KG1 (cell line): ENCODE measurements at regions not wholly inside any gene's neighbourhood (a gene's known extent, or its start where the extent isn't known, plus 50 kb on each side); places are given as distances from the start of the nearest gene placed in this dataset.

Experiments
- DNase-seq: peaks from one replicate; lab custom pipeline; 2025; lab: John Stamatoyannopoulos, UW

DNA sequence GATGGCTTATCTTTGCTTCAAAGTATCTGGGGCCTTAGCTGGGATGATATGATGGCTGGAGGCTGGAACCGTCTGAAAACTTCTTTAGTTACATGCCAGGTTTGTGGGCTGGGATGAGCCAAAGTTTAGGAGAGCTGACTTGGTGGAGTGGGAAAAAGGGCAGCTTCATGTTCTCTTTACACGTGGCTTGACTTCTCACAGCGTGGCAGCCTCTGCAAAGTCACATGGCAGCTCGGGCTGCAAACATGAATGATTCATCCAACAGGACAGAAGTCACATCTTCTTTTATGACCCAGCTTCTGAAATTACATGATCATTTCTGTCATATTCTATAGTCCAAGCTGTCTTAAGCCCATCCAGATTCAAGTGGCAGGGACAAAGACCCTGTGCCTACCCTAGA lies 176.0 kb downstream of the OLFM4 start:
- DNase-seq = no peak

DNA sequence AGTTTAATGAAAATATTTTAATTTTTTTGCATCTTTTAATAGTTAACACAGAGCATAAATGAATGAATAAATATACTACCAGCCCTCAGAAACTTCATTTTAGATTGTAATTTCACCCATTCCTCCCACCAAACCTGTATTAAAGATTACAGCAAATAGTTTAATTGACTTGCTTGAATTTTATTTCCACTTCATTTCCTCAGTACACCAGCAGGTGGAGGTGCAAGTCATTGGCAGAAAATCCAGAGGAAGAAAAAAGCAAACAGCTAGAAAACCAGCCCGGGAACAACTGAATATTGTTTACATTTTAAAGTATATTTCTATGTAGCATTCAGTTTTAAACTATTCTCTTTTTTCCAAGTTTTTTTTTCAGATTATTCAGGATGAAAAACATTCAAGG lies 177.8 kb downstream of the OLFM4 start:
- no peak for DNase-seq

DNA sequence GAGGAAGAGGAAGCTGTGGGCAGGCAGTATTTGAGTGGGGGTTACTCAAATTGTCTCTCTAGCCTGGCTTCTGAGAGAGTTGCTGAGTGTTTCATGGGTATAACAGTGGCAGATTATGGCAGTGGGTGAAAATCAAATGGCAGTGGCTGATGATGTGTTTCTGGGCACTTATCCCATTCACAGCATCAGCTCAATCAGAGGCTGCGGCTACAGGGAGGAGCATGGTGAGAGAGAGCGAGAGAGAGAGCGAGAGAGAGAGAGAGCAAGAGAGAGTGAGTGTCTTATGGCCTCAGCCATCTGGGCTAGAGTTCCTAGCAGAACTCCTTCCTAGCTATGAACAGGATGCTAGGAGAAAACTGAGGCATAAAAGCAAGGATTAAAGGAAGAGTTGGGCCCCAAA lies 178.9 kb downstream of the OLFM4 start:
- DNase-seq = no peak

DNA sequence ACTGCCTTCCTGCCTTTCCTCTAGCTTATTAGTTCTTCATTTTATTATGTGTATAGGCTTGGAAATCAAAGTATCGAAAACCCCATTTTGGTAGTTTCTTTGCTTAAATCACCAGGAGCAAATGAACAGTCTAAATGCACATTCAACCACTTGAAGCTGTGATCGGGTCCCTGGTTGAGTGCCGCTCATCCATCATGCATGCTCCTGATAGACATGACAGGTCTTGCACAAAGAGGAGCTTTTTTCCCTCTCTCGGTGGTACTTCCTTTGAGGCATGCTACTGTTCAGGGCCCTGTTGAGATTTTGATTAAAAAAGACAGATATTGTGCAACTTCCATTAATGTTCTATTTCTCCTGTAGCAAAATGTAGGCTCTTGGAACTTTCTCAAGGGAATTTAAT lies 185.8 kb downstream of the OLFM4 start:
- no peak for DNase-seq

GRCh38 chr13:53215563-53215962 lies 186.9 kb downstream of the OLFM4 start:
- DNase-seq = no peak

DNA sequence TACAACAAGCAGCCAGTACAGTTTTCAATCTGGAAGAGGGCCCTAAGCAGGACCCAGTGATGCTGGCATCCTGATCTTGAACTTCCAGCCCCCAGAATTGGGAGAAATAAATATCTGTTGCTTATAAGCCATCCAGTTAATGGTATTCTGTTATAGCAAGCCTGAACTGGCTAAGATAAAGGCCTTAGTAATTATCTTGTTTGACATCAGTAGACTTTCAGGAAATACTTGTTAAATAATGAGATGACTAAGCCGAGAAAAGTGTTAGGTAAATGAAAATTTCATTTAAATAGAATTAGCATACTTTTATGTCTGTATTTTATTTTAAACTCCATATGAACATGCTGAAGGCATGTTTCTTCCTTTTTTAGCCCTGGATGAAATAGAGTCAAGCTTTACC lies 188.2 kb downstream of the OLFM4 start:
- DNase-seq = no peak

- no peak for DNase-seq
Observed at GRCh38 chr13:53217194-53217593, 188.6 kb downstream of the OLFM4 start.

DNA sequence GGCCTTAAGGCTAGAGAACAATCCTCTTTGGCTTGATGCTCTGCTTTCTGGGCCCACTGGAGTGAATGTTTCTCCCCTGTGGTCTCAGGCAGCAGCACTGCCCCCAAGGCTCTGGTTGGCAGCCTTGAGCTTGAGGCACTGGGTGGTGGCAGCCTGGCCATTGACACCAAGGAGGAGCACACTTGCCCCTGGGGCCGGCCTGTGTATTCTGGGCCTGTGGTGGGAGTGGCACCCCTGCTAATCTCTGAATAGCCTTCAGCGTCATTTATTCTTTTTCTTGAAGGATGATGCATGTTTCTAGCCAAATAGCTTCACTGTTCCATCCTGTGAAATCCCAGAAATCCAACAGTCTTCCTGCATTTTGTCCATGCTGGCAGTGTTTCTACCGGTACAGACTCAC lies 191.4 kb downstream of the OLFM4 start:
- DNase-seq = no peak

- DNase-seq = no peak
Observed at GRCh38 chr13:53237696-53238095, 209.1 kb downstream of the OLFM4 start.

- DNase-seq = no peak
Observed at GRCh38 chr13:53238261-53238660, 209.6 kb downstream of the OLFM4 start.

DNA sequence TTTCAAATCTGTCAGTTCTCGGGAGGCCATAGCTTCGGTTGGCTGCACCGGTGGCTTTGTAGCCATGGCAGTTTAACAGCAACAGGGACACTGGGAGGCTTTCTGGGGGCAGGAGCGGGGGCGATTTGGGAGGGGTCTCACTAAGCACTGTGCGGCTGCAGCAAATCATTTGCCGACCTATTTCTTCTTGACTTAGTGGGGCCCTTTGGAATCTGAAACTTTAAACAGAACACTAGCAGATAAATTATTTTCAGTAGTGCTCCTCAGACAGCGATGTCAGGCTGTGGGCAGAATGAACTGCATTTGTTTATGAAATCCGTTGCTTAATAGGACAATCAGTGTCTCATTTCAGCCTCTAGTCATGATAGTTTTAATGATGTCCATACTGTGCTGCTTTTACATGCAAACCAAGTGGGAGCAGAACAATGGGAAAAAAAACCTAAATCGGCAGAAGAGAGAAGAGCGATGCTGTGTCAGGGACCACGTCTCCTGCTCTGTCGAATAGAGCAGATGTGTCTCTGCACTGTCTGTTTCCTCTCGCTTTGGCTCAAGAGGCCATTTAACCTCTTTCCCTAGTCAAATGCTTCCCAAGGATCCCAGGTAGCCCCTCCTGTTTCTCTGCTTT lies 211.9 kb downstream of the OLFM4 start:
- DNase-seq = no peak

GRCh38 chr13:53241891-53242348 lies 213.3 kb downstream of the OLFM4 start:
- no peak for DNase-seq

DNA sequence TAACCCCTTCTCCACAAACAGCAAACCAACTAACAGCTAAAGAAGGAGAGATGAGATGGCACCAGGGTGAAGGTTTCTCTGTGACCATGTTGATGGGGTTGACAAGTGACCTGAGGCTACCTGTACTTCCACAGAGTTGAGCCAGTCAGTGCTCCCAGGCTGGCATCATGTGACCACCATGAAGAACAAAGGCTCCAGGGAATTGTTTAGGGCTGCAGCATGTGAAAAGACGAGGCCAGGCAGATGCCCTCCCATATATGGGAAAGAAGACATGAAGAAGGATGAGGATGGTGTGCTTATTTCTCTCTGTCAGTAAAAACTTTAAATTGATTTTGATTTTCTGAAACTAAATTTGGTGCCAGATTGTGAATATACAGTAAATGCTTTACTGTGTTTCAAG lies 220.6 kb downstream of the OLFM4 start:
- no peak for DNase-seq

DNA sequence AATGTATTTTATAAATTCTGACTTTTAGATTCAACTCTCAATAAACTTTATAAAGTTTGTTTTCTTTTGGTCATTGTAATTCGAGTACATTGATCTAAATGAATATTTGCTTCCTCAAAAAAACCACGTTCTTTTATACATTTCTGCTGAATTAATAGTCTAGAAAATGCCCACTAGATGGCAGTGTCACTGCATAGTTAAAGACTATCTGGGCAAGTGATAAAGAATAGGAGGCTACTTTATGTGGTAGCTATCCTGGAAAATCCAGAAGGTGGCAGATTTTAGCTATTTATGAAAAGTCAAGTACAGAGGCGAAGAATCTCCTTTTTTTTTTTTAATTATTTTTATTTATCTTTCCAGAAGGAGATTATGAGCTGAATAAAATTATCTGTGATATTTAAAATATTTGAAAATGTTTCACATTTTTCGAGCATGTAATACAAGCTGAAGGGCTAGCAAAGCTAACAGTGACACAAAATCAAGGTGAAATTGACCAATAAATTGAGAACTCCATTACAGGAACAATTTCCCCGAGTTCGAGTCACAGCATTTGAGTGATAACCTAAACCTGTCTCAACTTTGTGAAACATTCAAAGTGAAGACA lies 221.8 kb downstream of the OLFM4 start:
- peak; percentile 63 for DNase-seq

- DNase-seq = no peak
Observed at GRCh38 chr13:53250977-53251376, 222.4 kb downstream of the OLFM4 start.

- DNase-seq = no peak
Observed at GRCh38 chr13:53254500-53254899, 225.9 kb downstream of the OLFM4 start.

DNA sequence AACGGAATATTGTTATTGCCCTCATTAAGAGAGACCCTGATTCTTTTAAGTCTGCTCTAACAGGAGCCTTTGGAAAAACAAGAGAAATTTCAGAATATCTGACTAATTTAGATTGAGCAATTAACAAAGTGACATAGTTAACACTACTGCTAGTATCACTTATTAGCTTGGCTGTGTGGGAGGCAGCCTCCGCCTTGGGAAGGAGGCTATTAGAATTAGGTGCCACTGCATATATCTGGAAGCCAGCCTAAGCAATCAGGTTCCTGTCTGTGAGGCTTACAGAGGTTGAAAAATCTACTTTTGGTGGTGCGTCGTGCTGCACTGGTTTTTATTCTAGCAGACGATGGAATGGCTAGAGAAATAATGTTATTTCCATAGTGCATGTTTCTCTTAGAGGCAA lies 227.2 kb downstream of the OLFM4 start:
- no peak for DNase-seq

DNA sequence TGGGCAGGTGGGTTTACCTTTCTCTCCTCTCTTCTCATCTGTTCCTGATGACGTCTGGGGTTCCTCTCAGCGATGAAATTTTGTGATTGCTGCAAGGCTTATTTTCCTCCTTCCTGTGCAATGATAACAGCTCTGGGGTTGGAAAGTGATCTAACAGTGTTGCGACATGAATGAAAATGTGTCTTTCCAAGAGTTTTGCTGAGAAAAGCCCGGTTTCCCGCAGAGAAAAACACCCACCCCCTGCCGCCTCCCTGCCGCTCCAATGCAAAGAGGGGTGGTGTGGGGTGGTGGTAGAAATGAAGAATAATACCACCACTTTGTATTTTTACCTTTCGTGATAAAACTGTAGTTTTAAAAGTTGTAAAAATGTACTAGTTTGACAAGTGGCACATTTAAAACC lies 232.0 kb downstream of the OLFM4 start:
- DNase-seq = no peak

DNA sequence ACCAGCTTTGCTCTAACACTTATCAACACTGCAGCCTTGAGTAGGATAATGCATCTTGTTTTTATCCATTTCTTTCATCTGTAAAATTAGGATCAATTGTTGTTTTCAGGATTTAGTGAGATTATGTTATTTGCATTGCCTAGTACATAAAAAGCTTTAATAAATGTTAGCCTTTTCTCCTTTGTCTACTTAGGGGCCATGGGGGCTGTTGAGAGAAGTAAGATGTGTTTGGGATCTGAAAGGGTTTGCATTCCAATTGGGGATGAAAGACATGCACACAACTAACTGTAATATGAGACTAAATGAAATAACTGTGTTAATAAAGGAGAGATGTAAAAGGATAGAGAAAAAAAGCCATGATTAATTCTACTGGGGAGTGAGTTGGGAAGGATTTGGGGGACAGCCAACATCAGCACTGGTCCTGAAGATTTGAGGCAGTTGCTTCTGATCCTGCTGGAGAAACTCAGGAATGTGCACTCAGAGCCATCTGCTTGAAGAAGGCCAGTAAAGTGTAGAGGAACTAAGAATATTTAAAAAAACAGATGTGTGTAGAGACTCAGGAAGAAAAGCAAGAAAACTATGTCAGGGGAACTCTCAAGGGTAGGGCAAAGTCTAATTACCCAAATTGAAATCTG lies 236.3 kb downstream of the OLFM4 start:
- no peak for DNase-seq

GRCh38 chr13:53266757-53267156 lies 238.1 kb downstream of the OLFM4 start:
- no peak for DNase-seq

- no peak for DNase-seq
Observed at GRCh38 chr13:53269634-53270033, 241.0 kb downstream of the OLFM4 start.

- no peak for DNase-seq
Observed at GRCh38 chr13:53272873-53273272, 244.3 kb downstream of the OLFM4 start.

GRCh38 chr13:53276265-53276664 lies 247.7 kb downstream of the OLFM4 start:
- no peak for DNase-seq

- DNase-seq = no peak
Observed at GRCh38 chr13:53281677-53282076, 253.1 kb downstream of the OLFM4 start.
